ENCODE measurements at regions not wholly inside any gene's neighbourhood (a gene's known extent, or its start where the extent isn't known, plus 50 kb on each side); places are given as distances from the start of the nearest gene placed in this dataset.

GRCh38 chr13:83344518-83344917 lies 537.8 kb downstream of the SLITRK1 start:
- Histone ChIP-seq H3K36me3 (no peaks in the 10 kb centered on the region), H3K4me3 (no peak overlapping the region), H3K27me3 (no peaks in the 10 kb centered on the region), H3K9me3 (no peaks in the 10 kb centered on the region), H3K27ac (no peak overlapping the region), H3K4me1 (no peaks in the 10 kb centered on the region)
- ATAC-seq (ENCODE audit: low FRiP score in 2 of 2), result no peak
- TF ChIP-seq EP300 (IDR thresholded peaks at IDR 0.05) (no peak), POLR2AphosphoS5 (IDR thresholded peaks at IDR 0.05) (no peak), POLR2A (IDR thresholded peaks at IDR 0.05) (no peak), CTCF (IDR thresholded peaks at IDR 0.05) (no peak)
- no peak for DNase-seq
- 85 to 92% methylated on average over 2 of the region's 2 CpGs for WGBS, 2 donors

GRCh38 chr13:83340170-83340569 lies 542.1 kb downstream of the SLITRK1 start:
- Histone ChIP-seq H3K36me3 (no peaks in the 10 kb centered on the region), H3K4me3 (no peak overlapping the region), H3K4me1 (no peaks in the 10 kb centered on the region), H3K9me3 (no peaks in the 10 kb centered on the region), H3K27me3 (no peaks in the 10 kb centered on the region), H3K27ac (no peak overlapping the region)
- TF ChIP-seq CTCF (IDR thresholded peaks at IDR 0.05), result no peak
- TF ChIP-seq POLR2A (IDR thresholded peaks at IDR 0.05), result no peak
- TF ChIP-seq EP300 (IDR thresholded peaks at IDR 0.05), result no peak
- TF ChIP-seq POLR2AphosphoS5 (IDR thresholded peaks at IDR 0.05), result no peak
- ATAC-seq (ENCODE audit: low FRiP score in 2 of 2) (no peak), DNase-seq (no peak)
- 87 to 89% methylated on average over 2 of the region's 2 CpGs for WGBS, 2 donors

GRCh38 chr13:83333614-83334388 lies 548.5 kb downstream of the SLITRK1 start:
- no peaks in the 10 kb centered on the region for H3K4me1 ChIP-seq

GRCh38 chr13:83332751-83333150 lies 549.5 kb downstream of the SLITRK1 start:
- H3K4me3 ChIP-seq, result no peak overlapping the region
- no peak for DNase-seq
- no peaks in the 10 kb centered on the region for H3K9me3 ChIP-seq
- H3K27ac ChIP-seq, result no peak overlapping the region
- no peaks in the 10 kb centered on the region for H3K36me3 ChIP-seq
- TF ChIP-seq POLR2A (IDR thresholded peaks at IDR 0.05) (no peak), CTCF (IDR thresholded peaks at IDR 0.05) (no peak), POLR2AphosphoS5 (IDR thresholded peaks at IDR 0.05) (no peak), EP300 (IDR thresholded peaks at IDR 0.05) (no peak)
- no peak for ATAC-seq (ENCODE audit: low FRiP score in 2 of 2)
- no peaks in the 10 kb centered on the region for H3K4me1 ChIP-seq
- WGBS, 2 donors, result 92 to 95% methylated on average over 3 of the region's 3 CpGs
- H3K27me3 ChIP-seq, result no peaks in the 10 kb centered on the region

More at GRCh38 chr13:83333614-83334388, 548.5 kb downstream of the SLITRK1 start:
- H3K27ac ChIP-seq, result no peak overlapping the region
- ATAC-seq (ENCODE audit: low FRiP score in 2 of 2), result no peak
- H3K4me3 ChIP-seq, result no peak overlapping the region
- TF ChIP-seq EP300 (IDR thresholded peaks at IDR 0.05), result no peak
- TF ChIP-seq POLR2A (IDR thresholded peaks at IDR 0.05), result no peak
- TF ChIP-seq POLR2AphosphoS5 (IDR thresholded peaks at IDR 0.05), result no peak
- TF ChIP-seq CTCF (IDR thresholded peaks at IDR 0.05), result no peak
- H3K27me3 ChIP-seq, result no peaks in the 10 kb centered on the region
- WGBS, 2 donors, result 70 to 73% methylated on average over 7 of the region's 7 CpGs
- no peaks in the 10 kb centered on the region for H3K9me3 ChIP-seq
- no peak for DNase-seq
- no peaks in the 10 kb centered on the region for H3K36me3 ChIP-seq

GRCh38 chr13:83327091-83327490 lies 555.2 kb downstream of the SLITRK1 start:
- Histone ChIP-seq H3K4me1 (no peaks in the 10 kb centered on the region), H3K27me3 (no peaks in the 10 kb centered on the region), H3K27ac (no peak overlapping the region), H3K4me3 (no peak overlapping the region), H3K9me3 (no peaks in the 10 kb centered on the region), H3K36me3 (no peaks in the 10 kb centered on the region)
- ATAC-seq (ENCODE audit: low FRiP score in 2 of 2) (no peak), DNase-seq (no peak)
- 82 to 88% methylated on average over 5 of the region's 5 CpGs for WGBS, 2 donors
- TF ChIP-seq EP300 (IDR thresholded peaks at IDR 0.05) (no peak), POLR2AphosphoS5 (IDR thresholded peaks at IDR 0.05) (no peak), CTCF (IDR thresholded peaks at IDR 0.05) (no peak), POLR2A (IDR thresholded peaks at IDR 0.05) (no peak)

Measured in upper lobe of left lung (tissue), 6 donors.